ENCODE measurements at regions not wholly inside any gene's neighbourhood (a gene's known extent, or its start where the extent isn't known, plus 50 kb on each side); places are given as distances from the start of the nearest gene placed in this dataset.

GRCh38 chr2:125272651-125273050 is 1247.6 kb downstream of the CNTNAP5 start:
- Histone ChIP-seq H3K36me3 (no peaks in the 10 kb centered on the region), H3K27me3 (no peaks in the 10 kb centered on the region), H3K4me3 (no peak overlapping the region), H3K27ac (no peak overlapping the region), H3K4me1 (no peaks in the 10 kb centered on the region), H3K9me3 (no peaks in the 10 kb centered on the region)
- DNase-seq (no peak), ATAC-seq (ENCODE audit: low FRiP score in 2 of 2) (no peak)
- WGBS, 2 donors = 77 to 80% methylated on average over 1 of the region's 1 CpG
- TF ChIP-seq POLR2AphosphoS5 (IDR thresholded peaks at IDR 0.05) (no peak), EP300 (IDR thresholded peaks at IDR 0.05) (no peak), CTCF (IDR thresholded peaks at IDR 0.05) (no peak), POLR2A (IDR thresholded peaks at IDR 0.05) (no peak)

GRCh38 chr2:125274718-125275117 is 1249.6 kb downstream of the CNTNAP5 start:
- no peak for ATAC-seq (ENCODE audit: low FRiP score in 2 of 2)
- no peak for DNase-seq
- Histone ChIP-seq H3K27ac (no peak overlapping the region), H3K36me3 (no peaks in the 10 kb centered on the region), H3K4me1 (no peaks in the 10 kb centered on the region), H3K9me3 (no peaks in the 10 kb centered on the region), H3K4me3 (no peak overlapping the region), H3K27me3 (no peaks in the 10 kb centered on the region)
- WGBS, 2 donors = 84 to 86% methylated on average over 4 of the region's 4 CpGs
- TF ChIP-seq EP300 (IDR thresholded peaks at IDR 0.05) = no peak
- TF ChIP-seq POLR2AphosphoS5 (IDR thresholded peaks at IDR 0.05) = no peak
- no peak for TF ChIP-seq CTCF (IDR thresholded peaks at IDR 0.05)
- no peak for TF ChIP-seq POLR2A (IDR thresholded peaks at IDR 0.05)

GRCh38 chr2:125280265-125280664 is 1255.2 kb downstream of the CNTNAP5 start:
- ATAC-seq (ENCODE audit: low FRiP score in 2 of 2) (no peak), DNase-seq (no peak)
- Histone ChIP-seq H3K4me1 (no peaks in the 10 kb centered on the region), H3K4me3 (no peak overlapping the region), H3K36me3 (no peaks in the 10 kb centered on the region), H3K9me3 (no peaks in the 10 kb centered on the region), H3K27ac (no peak overlapping the region), H3K27me3 (no peaks in the 10 kb centered on the region)
- 48 to 53% methylated on average over 2 of the region's 2 CpGs for WGBS, 2 donors
- no peak for TF ChIP-seq EP300 (IDR thresholded peaks at IDR 0.05)
- TF ChIP-seq POLR2AphosphoS5 (IDR thresholded peaks at IDR 0.05) = no peak
- TF ChIP-seq CTCF (IDR thresholded peaks at IDR 0.05) = no peak
- no peak for TF ChIP-seq POLR2A (IDR thresholded peaks at IDR 0.05)

GRCh38 chr2:125281242-125281641 is 1256.2 kb downstream of the CNTNAP5 start:
- Histone ChIP-seq H3K27ac (no peak overlapping the region), H3K36me3 (no peaks in the 10 kb centered on the region), H3K4me1 (no peaks in the 10 kb centered on the region), H3K27me3 (no peaks in the 10 kb centered on the region), H3K4me3 (no peak overlapping the region), H3K9me3 (no peaks in the 10 kb centered on the region)
- TF ChIP-seq POLR2AphosphoS5 (IDR thresholded peaks at IDR 0.05) (no peak), EP300 (IDR thresholded peaks at IDR 0.05) (no peak), CTCF (IDR thresholded peaks at IDR 0.05) (no peak), POLR2A (IDR thresholded peaks at IDR 0.05) (no peak)
- DNase-seq = no peak
- ATAC-seq (ENCODE audit: low FRiP score in 2 of 2) = no peak
- 93 to 97% methylated on average over 1 of the region's 1 CpG for WGBS, 2 donors

- WGBS, 2 donors = 53 to 78% methylated on average over 5 of the region's 5 CpGs
- Histone ChIP-seq H3K4me3 (no peak overlapping the region), H3K4me1 (no peaks in the 10 kb centered on the region), H3K9me3 (peaks cover 0 to 2% (median 0%) of the 10 kb centered on the region in 4 donors), H3K36me3 (no peaks in the 10 kb centered on the region), H3K27ac (no peak overlapping the region), H3K27me3 (no peaks in the 10 kb centered on the region)
- DNase-seq (no peak), ATAC-seq (ENCODE audit: low FRiP score in 2 of 2) (no peak)
- TF ChIP-seq CTCF (IDR thresholded peaks at IDR 0.05) (no peak), POLR2A (IDR thresholded peaks at IDR 0.05) (no peak), EP300 (IDR thresholded peaks at IDR 0.05) (no peak), POLR2AphosphoS5 (IDR thresholded peaks at IDR 0.05) (no peak)
Measured at GRCh38 chr2:125296742-125297141, 1271.7 kb downstream of the CNTNAP5 start.
